ENCODE measurements at regions not wholly inside any gene's neighbourhood (a gene's known extent, or its start where the extent isn't known, plus 50 kb on each side); places are given as distances from the start of the nearest gene placed in this dataset.

DNA sequence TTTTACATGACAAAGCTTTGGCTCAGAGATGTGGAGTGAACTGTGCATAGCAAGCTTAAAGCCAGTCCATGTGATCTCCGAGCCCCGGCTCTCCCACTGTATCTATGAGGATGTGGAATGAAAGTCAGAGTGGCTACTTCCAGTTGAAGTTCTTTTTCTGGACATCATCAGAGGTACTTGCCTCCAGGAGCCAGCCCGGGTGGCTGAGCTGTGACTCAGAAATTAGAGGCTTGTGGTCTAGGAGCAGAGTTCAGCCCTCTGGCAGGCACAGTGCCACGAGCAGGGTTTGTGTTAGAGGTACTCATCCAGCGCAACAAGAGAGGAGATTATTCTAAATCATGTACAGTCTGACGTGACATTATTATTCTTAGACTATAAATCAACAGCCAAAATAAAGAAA lies 322.5 kb downstream of the CDK5RAP2 start:
- TF ChIP-seq, protein P1, sequence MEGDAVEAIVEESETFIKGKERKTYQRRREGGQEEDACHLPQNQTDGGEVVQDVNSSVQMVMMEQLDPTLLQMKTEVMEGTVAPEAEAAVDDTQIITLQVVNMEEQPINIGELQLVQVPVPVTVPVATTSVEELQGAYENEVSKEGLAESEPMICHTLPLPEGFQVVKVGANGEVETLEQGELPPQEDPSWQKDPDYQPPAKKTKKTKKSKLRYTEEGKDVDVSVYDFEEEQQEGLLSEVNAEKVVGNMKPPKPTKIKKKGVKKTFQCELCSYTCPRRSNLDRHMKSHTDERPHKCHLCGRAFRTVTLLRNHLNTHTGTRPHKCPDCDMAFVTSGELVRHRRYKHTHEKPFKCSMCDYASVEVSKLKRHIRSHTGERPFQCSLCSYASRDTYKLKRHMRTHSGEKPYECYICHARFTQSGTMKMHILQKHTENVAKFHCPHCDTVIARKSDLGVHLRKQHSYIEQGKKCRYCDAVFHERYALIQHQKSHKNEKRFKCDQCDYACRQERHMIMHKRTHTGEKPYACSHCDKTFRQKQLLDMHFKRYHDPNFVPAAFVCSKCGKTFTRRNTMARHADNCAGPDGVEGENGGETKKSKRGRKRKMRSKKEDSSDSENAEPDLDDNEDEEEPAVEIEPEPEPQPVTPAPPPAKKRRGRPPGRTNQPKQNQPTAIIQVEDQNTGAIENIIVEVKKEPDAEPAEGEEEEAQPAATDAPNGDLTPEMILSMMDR (IDR thresholded peaks at IDR 0.05), result no peak
- no peak for TF ChIP-seq POLR2A (IDR thresholded peaks at IDR 0.05)
